Lower leg skin (tissue), 3 donors: ENCODE measurements at regions not wholly inside any gene's neighbourhood (a gene's known extent, or its start where the extent isn't known, plus 50 kb on each side); places are given as distances from the start of the nearest gene placed in this dataset.

Experiments
- CTCF ChIP-seq, 3 donors: fragments of 450-650 bp; IDR thresholded peaks; one replicate each; pipeline ENCODE4 v1.5.1; 2016; ENCODE audit warnings: antibody characterized with exemption in 3 of 3, mild to moderate bottlenecking in 3 of 3, moderate library complexity in 2 of 3
- POLR2A ChIP-seq, 2 donors: fragments of 450-650 bp; IDR thresholded peaks; one replicate each; pipeline ENCODE4 v1.6.1; 2016 to 2017; ENCODE audit warnings: antibody characterized with exemption in 2 of 2, mild to moderate bottlenecking in 1 of 2, moderate library complexity in 1 of 2

GRCh38 chr11:38721586-38722315 lies 2123.7 kb upstream of the RAG2 start:
- no peak for TF ChIP-seq CTCF (IDR thresholded peaks at IDR 0.05)
- TF ChIP-seq POLR2A (IDR thresholded peaks at IDR 0.05) = no peak
